Bronchial epithelial cell (primary cell): ENCODE measurements at regions not wholly inside any gene's neighbourhood (a gene's known extent, or its start where the extent isn't known, plus 50 kb on each side); places are given as distances from the start of the nearest gene placed in this dataset.

ENCODE experiments used
- DNase-seq: peaks from one replicate; pipeline ENCODE4 v3.0.0-alpha.2; 2010; ENCODE audit warnings: low read depth
- FAIRE-seq: peaks from 2 replicates; lab custom pipeline; 2011; peaks lifted over from hg19 to GRCh38; lab: Jason Lieb, UNC
- H3K27me3 ChIP-seq: 2 replicates; pipeline ENCODE4 v1.5.1; 2011; ENCODE audit warnings: low read length; ENCODE audit not compliant: control insufficient read depth, insufficient read depth
- H3K36me3 ChIP-seq: 2 replicates; pipeline ENCODE4 v1.5.1; 2011; ENCODE audit warnings: low read length; ENCODE audit not compliant: control insufficient read depth, insufficient read depth
- H3K4me3 ChIP-seq: 2 replicates; pipeline ENCODE4 v1.5.1; 2011; ENCODE audit warnings: mild to moderate bottlenecking, low read depth, low read length, control low read depth
- CTCF ChIP-seq: IDR thresholded peaks from 2 replicates; pipeline ENCODE4 v1.5.1; 2011; ENCODE audit warnings: mild to moderate bottlenecking, moderate library complexity, low read length, control low read depth, inconsistent platforms; ENCODE audit not compliant: insufficient read depth, severe bottlenecking

GRCh38 chr2:224159345-224159928, 120.4 kb upstream of the SERPINE2 start:
- FAIRE-seq: no peak
- H3K27me3 ChIP-seq: no peaks in the 10 kb centered on the region
- no peak for DNase-seq
- no peak overlapping the region for H3K4me3 ChIP-seq
- no peaks in the 10 kb centered on the region for H3K36me3 ChIP-seq
- TF ChIP-seq CTCF: no peak

GRCh38 chr2:224158831-224159230, 119.7 kb upstream of the SERPINE2 start:
- Histone ChIP-seq H3K4me3 (no peak overlapping the region), H3K27me3 (no peaks in the 10 kb centered on the region), H3K36me3 (no peaks in the 10 kb centered on the region)
- FAIRE-seq (no peak), DNase-seq (no peak)
- TF ChIP-seq CTCF: no peak

GRCh38 chr2:224158061-224158460, 119.0 kb upstream of the SERPINE2 start:
- FAIRE-seq: no peak
- no peak for DNase-seq
- H3K27me3 ChIP-seq: no peaks in the 10 kb centered on the region
- no peak for TF ChIP-seq CTCF
- no peak overlapping the region for H3K4me3 ChIP-seq
- no peaks in the 10 kb centered on the region for H3K36me3 ChIP-seq

- FAIRE-seq (peak; percentile 23), DNase-seq (no peak)
- H3K4me3 ChIP-seq: no peak overlapping the region
- H3K36me3 ChIP-seq: no peaks in the 10 kb centered on the region
- TF ChIP-seq CTCF: no peak
- no peaks in the 10 kb centered on the region for H3K27me3 ChIP-seq
Observed at GRCh38 chr2:224157655-224158054, 118.6 kb upstream of the SERPINE2 start.

- no peak for TF ChIP-seq CTCF
- FAIRE-seq: peak; percentile 7
Observed at GRCh38 chr2:224156436-224156835, 117.3 kb upstream of the SERPINE2 start.

GRCh38 chr2:224155896-224156295, 116.8 kb upstream of the SERPINE2 start:
- FAIRE-seq (no peak), DNase-seq (peak; percentile 43)
- H3K36me3 ChIP-seq: no peaks in the 10 kb centered on the region
- H3K27me3 ChIP-seq: no peaks in the 10 kb centered on the region
- H3K4me3 ChIP-seq: no peak overlapping the region
- no peak for TF ChIP-seq CTCF

More at GRCh38 chr2:224156436-224156835, 117.3 kb upstream of the SERPINE2 start:
- Histone ChIP-seq H3K27me3 (no peaks in the 10 kb centered on the region), H3K4me3 (no peak overlapping the region), H3K36me3 (no peaks in the 10 kb centered on the region)
- DNase-seq: no peak
